HEK293 (cell line): ENCODE measurements at regions not wholly inside any gene's neighbourhood (a gene's known extent, or its start where the extent isn't known, plus 50 kb on each side); places are given as distances from the start of the nearest gene placed in this dataset.
"Not testable (repeated sequence)": the region's sequence is repeated elsewhere in the genome, so short reads cannot be mapped to it uniquely, and the experiment has no call there.

ENCODE experiments used
- CTCF ChIA-PET: fragments of 350-600 bp; formaldehyde crosslinking; extraction: SDS; loops from one replicate; lab custom pipeline; 2021; ENCODE audit warnings: antibody characterized with exemption; lab: Yijun Ruan, JAX
- POLR2A ChIA-PET: fragments of 300-600 bp; formaldehyde crosslinking; extraction: SDS; loops from one replicate; lab custom pipeline; 2020; ENCODE audit warnings: antibody characterized with exemption, inconsistent platforms; lab: Yijun Ruan, JAX
- H3K27ac ChIP-seq: fragments of 200-500 bp; sonication (Bioruptor generic); 2 replicates; pipeline ENCODE4 v1.5.1; 2014; ENCODE audit warnings: low read depth, low read length, control low read depth, inconsistent platforms; ENCODE audit errors: extremely low read depth
- H3K36me3 ChIP-seq, 2 experiments: fragments of 200-500 bp in 1 of 2; sonication (Bioruptor generic) in 1 of 2; 1 replicate in 1 of 2; 2 replicates in 1 of 2; pipeline ENCODE4 v1.5.1; 2014 to 2017; ENCODE audit warnings: inconsistent platforms in 2 of 2, low read length in 2 of 2; ENCODE audit not compliant: control insufficient read depth in 2 of 2, insufficient read depth in 1 of 2
- H3K4me1 ChIP-seq: fragments of 200-500 bp; sonication (Bioruptor generic); 2 replicates; pipeline ENCODE4 v1.5.1; 2014; ENCODE audit warnings: mild to moderate bottlenecking, low read length, inconsistent platforms; ENCODE audit not compliant: control insufficient read depth, insufficient read depth
- H3K4me3 ChIP-seq: 2 replicates; pipeline ENCODE4 v1.5.1; 2011; ENCODE audit warnings: low read depth, mild to moderate bottlenecking, control low read depth, low read length, moderate library complexity
- H3K9me3 ChIP-seq: fragments of 200-500 bp; sonication (Bioruptor generic); 2 replicates; pipeline ENCODE4 v1.5.1; 2014; ENCODE audit warnings: low read depth, low read length, inconsistent platforms; ENCODE audit not compliant: control insufficient read depth, insufficient read depth
- SALL2 ChIP-seq: fragments of 450-650 bp; formaldehyde crosslinking; IDR thresholded peaks from 2 replicates; pipeline ENCODE4 v1.5.0; 2017; ENCODE audit warnings: missing biosample characterization, mild to moderate bottlenecking, missing genetic modification characterization, borderline replicate concordance
- YY1 ChIP-seq: fragments of 450-650 bp; formaldehyde crosslinking; IDR thresholded peaks from 2 replicates; pipeline ENCODE4 v1.5.1; 2018; ENCODE audit warnings: missing biosample characterization, missing genetic modification characterization
- ZBTB7A ChIP-seq: fragments of 450-650 bp; formaldehyde crosslinking; IDR thresholded peaks from 2 replicates; pipeline ENCODE4 v1.5.1; 2016; ENCODE audit warnings: low read depth, missing biosample characterization, missing genetic modification characterization
- ZNF146 ChIP-seq: fragments of 450-650 bp; formaldehyde crosslinking; IDR thresholded peaks from 2 replicates; pipeline ENCODE4 v1.5.1; 2016; ENCODE audit warnings: missing biosample characterization, missing genetic modification characterization
- ZNF157 ChIP-seq: fragments of 450-650 bp; formaldehyde crosslinking; IDR thresholded peaks from 2 replicates; pipeline ENCODE4 v1.5.1; 2016; ENCODE audit warnings: missing biosample characterization, missing genetic modification characterization
- ZNF19 ChIP-seq: fragments of 450-650 bp; formaldehyde crosslinking; IDR thresholded peaks from 2 replicates; pipeline ENCODE4; 2016; ENCODE audit warnings: missing biosample characterization, missing genetic modification characterization, low read depth
- ZNF214 ChIP-seq: fragments of 450-650 bp; formaldehyde crosslinking; IDR thresholded peaks from 2 replicates; pipeline ENCODE4 v1.5.1; 2017; ENCODE audit warnings: missing biosample characterization, mild to moderate bottlenecking, missing genetic modification characterization, borderline replicate concordance
- ZNF404 ChIP-seq: fragments of 450-650 bp; formaldehyde crosslinking; IDR thresholded peaks from 2 replicates; pipeline ENCODE4 v1.5.1; 2017; ENCODE audit warnings: missing biosample characterization, missing genetic modification characterization
- TF ChIP-seq, protein P1 (sequence below): fragments of 450-650 bp; formaldehyde crosslinking; conservative IDR thresholded peaks from 2 replicates; pipeline ENCODE4 v1.5.1; 2016; ENCODE audit warnings: low read depth, missing biosample characterization, missing genetic modification characterization
- TF ChIP-seq, protein P2 (sequence below): fragments of 450-650 bp; formaldehyde crosslinking; IDR thresholded peaks from 2 replicates; pipeline ENCODE4 v1.5.1; 2016; ENCODE audit warnings: missing biosample characterization, missing genetic modification characterization
- TF ChIP-seq, protein P3 (sequence below): fragments of 450-650 bp; formaldehyde crosslinking; IDR thresholded peaks from 2 replicates; pipeline ENCODE4 v1.5.1; 2016; ENCODE audit warnings: missing biosample characterization, missing genetic modification characterization

GRCh38 chr13:30523211-30523610, 57.5 kb upstream of the HMGB1 start:
- no peaks in the 10 kb centered on the region for H3K36me3 ChIP-seq
- ChIA-PET POLR2A (no interaction called here), CTCF (no interaction called here)
- H3K27ac ChIP-seq: no peak overlapping the region
- H3K9me3 ChIP-seq: no peaks in the 10 kb centered on the region
- TF ChIP-seq YY1 (tag by site-specific recombination) (no peak), ZBTB7A (no peak), ZNF19 (no peak), SALL2 (tag by site-specific recombination) (no peak), ZNF214 (tag by site-specific recombination) (no peak), ZNF404 (no peak), ZNF157 (tag by site-specific recombination) (no peak)
- TF ChIP-seq, protein P1, sequence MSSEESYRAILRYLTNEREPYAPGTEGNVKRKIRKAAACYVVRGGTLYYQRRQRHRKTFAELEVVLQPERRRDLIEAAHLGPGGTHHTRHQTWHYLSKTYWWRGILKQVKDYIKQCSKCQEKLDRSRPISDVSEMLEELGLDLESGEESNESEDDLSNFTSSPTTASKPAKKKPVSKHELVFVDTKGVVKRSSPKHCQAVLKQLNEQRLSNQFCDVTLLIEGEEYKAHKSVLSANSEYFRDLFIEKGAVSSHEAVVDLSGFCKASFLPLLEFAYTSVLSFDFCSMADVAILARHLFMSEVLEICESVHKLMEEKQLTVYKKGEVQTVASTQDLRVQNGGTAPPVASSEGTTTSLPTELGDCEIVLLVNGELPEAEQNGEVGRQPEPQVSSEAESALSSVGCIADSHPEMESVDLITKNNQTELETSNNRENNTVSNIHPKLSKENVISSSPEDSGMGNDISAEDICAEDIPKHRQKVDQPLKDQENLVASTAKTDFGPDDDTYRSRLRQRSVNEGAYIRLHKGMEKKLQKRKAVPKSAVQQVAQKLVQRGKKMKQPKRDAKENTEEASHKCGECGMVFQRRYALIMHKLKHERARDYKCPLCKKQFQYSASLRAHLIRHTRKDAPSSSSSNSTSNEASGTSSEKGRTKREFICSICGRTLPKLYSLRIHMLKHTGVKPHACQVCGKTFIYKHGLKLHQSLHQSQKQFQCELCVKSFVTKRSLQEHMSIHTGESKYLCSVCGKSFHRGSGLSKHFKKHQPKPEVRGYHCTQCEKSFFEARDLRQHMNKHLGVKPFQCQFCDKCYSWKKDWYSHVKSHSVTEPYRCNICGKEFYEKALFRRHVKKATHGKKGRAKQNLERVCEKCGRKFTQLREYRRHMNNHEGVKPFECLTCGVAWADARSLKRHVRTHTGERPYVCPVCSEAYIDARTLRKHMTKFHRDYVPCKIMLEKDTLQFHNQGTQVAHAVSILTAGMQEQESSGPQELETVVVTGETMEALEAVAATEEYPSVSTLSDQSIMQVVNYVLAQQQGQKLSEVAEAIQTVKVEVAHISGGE: no peak
- TF ChIP-seq, protein P2, sequence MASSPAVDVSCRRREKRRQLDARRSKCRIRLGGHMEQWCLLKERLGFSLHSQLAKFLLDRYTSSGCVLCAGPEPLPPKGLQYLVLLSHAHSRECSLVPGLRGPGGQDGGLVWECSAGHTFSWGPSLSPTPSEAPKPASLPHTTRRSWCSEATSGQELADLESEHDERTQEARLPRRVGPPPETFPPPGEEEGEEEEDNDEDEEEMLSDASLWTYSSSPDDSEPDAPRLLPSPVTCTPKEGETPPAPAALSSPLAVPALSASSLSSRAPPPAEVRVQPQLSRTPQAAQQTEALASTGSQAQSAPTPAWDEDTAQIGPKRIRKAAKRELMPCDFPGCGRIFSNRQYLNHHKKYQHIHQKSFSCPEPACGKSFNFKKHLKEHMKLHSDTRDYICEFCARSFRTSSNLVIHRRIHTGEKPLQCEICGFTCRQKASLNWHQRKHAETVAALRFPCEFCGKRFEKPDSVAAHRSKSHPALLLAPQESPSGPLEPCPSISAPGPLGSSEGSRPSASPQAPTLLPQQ (tag by site-specific recombination): no peak
- TF ChIP-seq, protein P3, sequence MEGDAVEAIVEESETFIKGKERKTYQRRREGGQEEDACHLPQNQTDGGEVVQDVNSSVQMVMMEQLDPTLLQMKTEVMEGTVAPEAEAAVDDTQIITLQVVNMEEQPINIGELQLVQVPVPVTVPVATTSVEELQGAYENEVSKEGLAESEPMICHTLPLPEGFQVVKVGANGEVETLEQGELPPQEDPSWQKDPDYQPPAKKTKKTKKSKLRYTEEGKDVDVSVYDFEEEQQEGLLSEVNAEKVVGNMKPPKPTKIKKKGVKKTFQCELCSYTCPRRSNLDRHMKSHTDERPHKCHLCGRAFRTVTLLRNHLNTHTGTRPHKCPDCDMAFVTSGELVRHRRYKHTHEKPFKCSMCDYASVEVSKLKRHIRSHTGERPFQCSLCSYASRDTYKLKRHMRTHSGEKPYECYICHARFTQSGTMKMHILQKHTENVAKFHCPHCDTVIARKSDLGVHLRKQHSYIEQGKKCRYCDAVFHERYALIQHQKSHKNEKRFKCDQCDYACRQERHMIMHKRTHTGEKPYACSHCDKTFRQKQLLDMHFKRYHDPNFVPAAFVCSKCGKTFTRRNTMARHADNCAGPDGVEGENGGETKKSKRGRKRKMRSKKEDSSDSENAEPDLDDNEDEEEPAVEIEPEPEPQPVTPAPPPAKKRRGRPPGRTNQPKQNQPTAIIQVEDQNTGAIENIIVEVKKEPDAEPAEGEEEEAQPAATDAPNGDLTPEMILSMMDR (tag by site-specific recombination): no peak
- H3K4me1 ChIP-seq: no peaks in the 10 kb centered on the region
- no peak overlapping the region for H3K4me3 ChIP-seq

GRCh38 chr13:30523817-30524216, 58.1 kb upstream of the HMGB1 start:
- CTCF ChIA-PET, H3K4me1 ChIP-seq, H3K36me3 ChIP-seq, H3K4me3 ChIP-seq, H3K27ac ChIP-seq, H3K9me3 ChIP-seq, POLR2A ChIA-PET: not testable (repeated sequence)
- peak; percentile 92 for TF ChIP-seq ZNF146 (tag by site-specific recombination)

DNA sequence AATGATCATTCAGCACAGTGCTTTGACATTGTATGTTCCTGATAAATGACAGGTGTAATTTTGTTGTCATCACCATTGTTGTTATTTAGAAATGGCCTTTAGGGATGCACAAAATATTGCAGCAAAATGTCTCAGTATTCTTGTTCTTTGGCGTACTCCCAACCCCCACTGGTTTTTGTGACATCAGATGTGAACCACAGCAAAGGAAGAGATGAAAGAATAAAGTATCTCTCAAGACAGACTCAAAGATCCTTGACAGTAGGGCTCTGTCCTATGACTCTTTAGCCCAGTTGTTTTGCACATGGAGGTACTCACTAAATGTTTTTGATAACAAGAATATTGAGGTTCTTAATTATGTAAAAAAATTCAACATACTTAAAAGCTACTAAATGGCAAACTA, 59.5 kb upstream of the HMGB1 start:
- H3K36me3 ChIP-seq, H3K4me3 ChIP-seq, H3K4me1 ChIP-seq, H3K9me3 ChIP-seq, H3K27ac ChIP-seq, POLR2A ChIA-PET: not testable (repeated sequence)
- CTCF ChIA-PET: interaction anchor here (0.6 kb wide), 1 partner anchor 174 kb away, joined by 3 read pairs; no protein-coding TSS in a partner anchor
